Activated CD4-positive, alpha-beta T cell treated with anti-CD3 and anti-CD28 coated beads, Interleukin-10, Interleukin-2, amounts not matched to agents 100 ng/mL and 50 ng/mL, durations not matched to agents 16 hours and 8 hours (primary cell): ENCODE measurements at regions not wholly inside any gene's neighbourhood (a gene's known extent, or its start where the extent isn't known, plus 50 kb on each side); places are given as distances from the start of the nearest gene placed in this dataset.

Experiments used
- DNase-seq: peaks from one replicate; pipeline ENCODE4 v3.0.0-alpha.2; 2020

- no peak for DNase-seq
Measured at GRCh38 chr3:167958141-167958540, 137.6 kb downstream of the GOLIM4 start.

- DNase-seq: no peak
Measured at GRCh38 chr3:167952969-167953368, 142.8 kb downstream of the GOLIM4 start.

GRCh38 chr3:167950212-167950611, 145.5 kb downstream of the GOLIM4 start:
- DNase-seq: no peak

- DNase-seq: peak; percentile 18
Measured at GRCh38 chr3:167941234-167941995, 154.3 kb downstream of the GOLIM4 start.

GRCh38 chr3:167940241-167940640, 155.5 kb downstream of the GOLIM4 start:
- DNase-seq: no peak

- DNase-seq: no peak
Measured at GRCh38 chr3:167938516-167938915, 157.2 kb downstream of the GOLIM4 start.

GRCh38 chr3:167936019-167936418, 159.7 kb downstream of the GOLIM4 start:
- no peak for DNase-seq

GRCh38 chr3:167930453-167930852, 165.3 kb downstream of the GOLIM4 start:
- no peak for DNase-seq

GRCh38 chr3:167929968-167930367, 165.8 kb downstream of the GOLIM4 start:
- no peak for DNase-seq

GRCh38 chr3:167928381-167928780, 167.3 kb downstream of the GOLIM4 start:
- DNase-seq: no peak

GRCh38 chr3:167920747-167921146, 175.0 kb downstream of the GOLIM4 start:
- DNase-seq: no peak

GRCh38 chr3:167919590-167919989, 176.1 kb downstream of the GOLIM4 start:
- no peak for DNase-seq

- no peak for DNase-seq
Measured at GRCh38 chr3:167918686-167919085, 177.0 kb downstream of the GOLIM4 start.

- DNase-seq: no peak
Measured at GRCh38 chr3:167918008-167918596, 177.6 kb downstream of the GOLIM4 start.

GRCh38 chr3:167913219-167913835, 177.8 kb downstream of the SERPINI1 start:
- no peak for DNase-seq

GRCh38 chr3:167909952-167910351, 174.4 kb downstream of the SERPINI1 start:
- no peak for DNase-seq

- DNase-seq: no peak
Measured at GRCh38 chr3:167909504-167909896, 174.0 kb downstream of the SERPINI1 start.

GRCh38 chr3:167908746-167909503, 173.4 kb downstream of the SERPINI1 start:
- DNase-seq: no peak

- no peak for DNase-seq
Measured at GRCh38 chr3:167908221-167908620, 172.7 kb downstream of the SERPINI1 start.

- DNase-seq: no peak
Measured at GRCh38 chr3:167901138-167901537, 165.6 kb downstream of the SERPINI1 start.

- no peak for DNase-seq
Measured at GRCh38 chr3:167899093-167899492, 163.6 kb downstream of the SERPINI1 start.

- no peak for DNase-seq
Measured at GRCh38 chr3:167898091-167898490, 162.6 kb downstream of the SERPINI1 start.

GRCh38 chr3:167895684-167896083, 160.2 kb downstream of the SERPINI1 start:
- DNase-seq: no peak

GRCh38 chr3:167895178-167895577, 159.7 kb downstream of the SERPINI1 start:
- no peak for DNase-seq
